ENCODE measurements at regions not wholly inside any gene's neighbourhood (a gene's known extent, or its start where the extent isn't known, plus 50 kb on each side); places are given as distances from the start of the nearest gene placed in this dataset.

DNA sequence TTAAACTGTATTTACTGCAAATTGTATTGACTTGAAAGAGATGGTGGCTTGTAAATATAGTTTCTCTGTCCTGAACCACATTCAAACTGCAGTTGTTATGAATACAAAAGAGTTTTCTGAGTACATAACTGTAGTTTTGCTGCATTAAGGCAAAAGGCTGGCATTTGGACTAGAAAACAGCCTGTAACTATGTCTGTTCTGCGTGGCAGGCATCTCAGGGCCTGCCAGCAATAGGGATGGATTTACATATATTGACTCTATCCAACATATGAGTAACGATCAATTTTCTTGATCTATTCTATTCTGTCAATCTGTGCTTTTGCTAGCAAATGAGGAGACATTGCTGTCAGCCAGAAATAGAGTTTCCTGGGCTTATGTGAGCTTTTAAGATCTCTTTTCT is 174.6 kb downstream of the TMEM26 start:
- no peak for TF ChIP-seq POLR2A (IDR thresholded peaks at IDR 0.05)
- TF ChIP-seq, protein P1, sequence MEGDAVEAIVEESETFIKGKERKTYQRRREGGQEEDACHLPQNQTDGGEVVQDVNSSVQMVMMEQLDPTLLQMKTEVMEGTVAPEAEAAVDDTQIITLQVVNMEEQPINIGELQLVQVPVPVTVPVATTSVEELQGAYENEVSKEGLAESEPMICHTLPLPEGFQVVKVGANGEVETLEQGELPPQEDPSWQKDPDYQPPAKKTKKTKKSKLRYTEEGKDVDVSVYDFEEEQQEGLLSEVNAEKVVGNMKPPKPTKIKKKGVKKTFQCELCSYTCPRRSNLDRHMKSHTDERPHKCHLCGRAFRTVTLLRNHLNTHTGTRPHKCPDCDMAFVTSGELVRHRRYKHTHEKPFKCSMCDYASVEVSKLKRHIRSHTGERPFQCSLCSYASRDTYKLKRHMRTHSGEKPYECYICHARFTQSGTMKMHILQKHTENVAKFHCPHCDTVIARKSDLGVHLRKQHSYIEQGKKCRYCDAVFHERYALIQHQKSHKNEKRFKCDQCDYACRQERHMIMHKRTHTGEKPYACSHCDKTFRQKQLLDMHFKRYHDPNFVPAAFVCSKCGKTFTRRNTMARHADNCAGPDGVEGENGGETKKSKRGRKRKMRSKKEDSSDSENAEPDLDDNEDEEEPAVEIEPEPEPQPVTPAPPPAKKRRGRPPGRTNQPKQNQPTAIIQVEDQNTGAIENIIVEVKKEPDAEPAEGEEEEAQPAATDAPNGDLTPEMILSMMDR (IDR thresholded peaks at IDR 0.05): no peak
- no peak for TF ChIP-seq EP300 (IDR thresholded peaks at IDR 0.05)
